GM12891 (cell line): ENCODE measurements at regions not wholly inside any gene's neighbourhood (a gene's known extent, or its start where the extent isn't known, plus 50 kb on each side); places are given as distances from the start of the nearest gene placed in this dataset.

ENCODE experiments used
- PAX5 ChIP-seq: IDR thresholded peaks from 2 replicates; pipeline ENCODE4 v1.6.1; 2011; ENCODE audit warnings: low read length, moderate library complexity, mild to moderate bottlenecking; ENCODE audit not compliant: insufficient read depth, severe bottlenecking
- POLR2A ChIP-seq: IDR thresholded peaks from 2 replicates; pipeline ENCODE4 v1.6.1; 2011; ENCODE audit warnings: low read depth, low read length, control low read depth
- POLR2AphosphoS5 ChIP-seq: IDR thresholded peaks from 2 replicates; pipeline ENCODE4 v1.6.1; 2011; ENCODE audit warnings: low read depth, low read length, control low read depth

GRCh38 chr7:115132096-115132495 is 210.2 kb downstream of the MDFIC start:
- TF ChIP-seq PAX5, result no peak
- no peak for TF ChIP-seq POLR2A
- no peak for TF ChIP-seq POLR2AphosphoS5
